ENCODE measurements at regions not wholly inside any gene's neighbourhood (a gene's known extent, or its start where the extent isn't known, plus 50 kb on each side); places are given as distances from the start of the nearest gene placed in this dataset.

- DNase-seq (ENCODE audit: extremely low spot score, unreplicated experiment): no peak
- Mint-ChIP-seq H3K27ac (no peak overlapping the region), H3K4me3 (peak overlapping the region; percentile 10), H3K9me3 (no peaks in the 10 kb centered on the region), H3K27me3 (no peaks in the 10 kb centered on the region), H3K36me3 (no peaks in the 10 kb centered on the region), H3K4me1 (ENCODE audit: unreplicated experiment) (no peaks in the 10 kb centered on the region)
- no peak for TF ChIP-seq CTCF (conservative IDR thresholded peaks at IDR 0.05)
These were observed 601.4 kb upstream of the ACTRT1 start for GRCh38 chrX:128653524-128654060.

- Mint-ChIP-seq H3K4me3 (no peak overlapping the region), H3K9me3 (no peaks in the 10 kb centered on the region), H3K36me3 (no peaks in the 10 kb centered on the region), H3K27me3 (no peaks in the 10 kb centered on the region), H3K4me1 (ENCODE audit: unreplicated experiment) (no peaks in the 10 kb centered on the region), H3K27ac (no peak overlapping the region)
- no peak for DNase-seq (ENCODE audit: extremely low spot score, unreplicated experiment)
- TF ChIP-seq CTCF (conservative IDR thresholded peaks at IDR 0.05): no peak
These were observed 598.1 kb upstream of the ACTRT1 start for GRCh38 chrX:128650326-128650725.

GRCh38 chrX:128634754-128635153 is 582.6 kb upstream of the ACTRT1 start:
- DNase-seq (ENCODE audit: extremely low spot score, unreplicated experiment): no peak
- no peak for TF ChIP-seq CTCF (conservative IDR thresholded peaks at IDR 0.05)
- Mint-ChIP-seq H3K27me3 (no peaks in the 10 kb centered on the region), H3K36me3 (no peaks in the 10 kb centered on the region), H3K4me1 (ENCODE audit: unreplicated experiment) (no peaks in the 10 kb centered on the region), H3K9me3 (no peaks in the 10 kb centered on the region), H3K4me3 (no peak overlapping the region), H3K27ac (no peak overlapping the region)

GRCh38 chrX:128623361-128623760 is 571.2 kb upstream of the ACTRT1 start:
- Mint-ChIP-seq H3K36me3 (no peaks in the 10 kb centered on the region), H3K4me1 (ENCODE audit: unreplicated experiment) (no peaks in the 10 kb centered on the region), H3K9me3 (no peaks in the 10 kb centered on the region), H3K27ac (no peak overlapping the region), H3K4me3 (no peak overlapping the region), H3K27me3 (no peaks in the 10 kb centered on the region)
- TF ChIP-seq CTCF (conservative IDR thresholded peaks at IDR 0.05): no peak
- DNase-seq (ENCODE audit: extremely low spot score, unreplicated experiment): no peak

GRCh38 chrX:128622296-128622695 is 570.1 kb upstream of the ACTRT1 start:
- H3K9me3 Mint-ChIP-seq: no peaks in the 10 kb centered on the region
- no peaks in the 10 kb centered on the region for H3K27me3 Mint-ChIP-seq
- H3K36me3 Mint-ChIP-seq: no peaks in the 10 kb centered on the region
- no peak for TF ChIP-seq CTCF (conservative IDR thresholded peaks at IDR 0.05)
- H3K4me1 Mint-ChIP-seq (ENCODE audit: unreplicated experiment): no peaks in the 10 kb centered on the region
- no peak overlapping the region for H3K27ac Mint-ChIP-seq
- no peak overlapping the region for H3K4me3 Mint-ChIP-seq
- DNase-seq (ENCODE audit: extremely low spot score, unreplicated experiment): no peak

GRCh38 chrX:128619490-128619889 is 567.3 kb upstream of the ACTRT1 start:
- Mint-ChIP-seq H3K36me3 (no peaks in the 10 kb centered on the region), H3K9me3 (no peaks in the 10 kb centered on the region), H3K4me3 (no peak overlapping the region), H3K4me1 (ENCODE audit: unreplicated experiment) (no peaks in the 10 kb centered on the region), H3K27me3 (no peaks in the 10 kb centered on the region), H3K27ac (no peak overlapping the region)
- DNase-seq (ENCODE audit: extremely low spot score, unreplicated experiment): no peak
- TF ChIP-seq CTCF (conservative IDR thresholded peaks at IDR 0.05): no peak

Data from type B pancreatic cell (in vitro differentiated cells).